B cell (primary cell): ENCODE measurements at regions not wholly inside any gene's neighbourhood (a gene's known extent, or its start where the extent isn't known, plus 50 kb on each side); places are given as distances from the start of the nearest gene placed in this dataset.
"Not testable (repeated sequence)": the region's sequence is repeated elsewhere in the genome, so short reads cannot be mapped to it uniquely, and the experiment has no call there.

ENCODE experiments used
- ATAC-seq: fragments of 200-7000 bp; cut with Tn5 transposase; one replicate; pipeline ENCODE4 v1.10.0; 2021; ENCODE audit warnings: low read depth, mild to moderate bottlenecking, moderate number of reproducible peaks, moderate library complexity
- CTCF ChIA-PET: fragments of 350-600 bp; sonication (Branson Sonifier 250); formaldehyde crosslinking; loops from one replicate; lab custom pipeline; 2021; ENCODE audit warnings: antibody characterized with exemption, inconsistent platforms; lab: Charles Lee
- POLR2A ChIA-PET: fragments of 350-600 bp; sonication (Branson Sonifier 250); formaldehyde crosslinking; loops from one replicate; lab custom pipeline; 2021; ENCODE audit warnings: antibody characterized with exemption; lab: Charles Lee
- DNase-seq: peaks from one replicate; pipeline ENCODE4 v3.0.0; 2013
- H2AFZ ChIP-seq: 2 replicates; pipeline ENCODE4 v1.6.1; 2012; ENCODE audit warnings: mild to moderate bottlenecking, low read depth, low read length; ENCODE audit not compliant: insufficient read depth, poor library complexity, severe bottlenecking
- H3K27ac ChIP-seq, 2 donors: 1 replicate in 1 of 2; 2 replicates in 1 of 2; pipeline ENCODE4 v1.5.1; 2012 to 2013; ENCODE audit warnings: low read length in 2 of 2, mild to moderate bottlenecking in 2 of 2, moderate library complexity in 1 of 2
- H3K27me3 ChIP-seq, 4 experiments: fragments of 200-600 bp in 1 of 4; sonication (generic) in 1 of 4; replicated peaks in 1 of 4; 1 replicate in 2 of 4; 2 replicates in 2 of 4; pipeline versions ENCODE4 v1.6.1 to v1.7.0; 2013 to 2016; ENCODE audit warnings: low read length in 3 of 4, mild to moderate bottlenecking in 2 of 4, mixed read lengths in 1 of 4, moderate library complexity in 1 of 4; ENCODE audit not compliant: insufficient read depth in 4 of 4, control insufficient read depth in 3 of 4; ENCODE audit errors: control extremely low read depth in 1 of 4
- H3K36me3 ChIP-seq, 2 experiments: replicated peaks in 1 of 2; 1 replicate in 1 of 2; 2 replicates in 1 of 2; pipeline versions ENCODE4 v1.6.1 to v1.7.1; 2013; ENCODE audit warnings: low read length in 1 of 2; ENCODE audit not compliant: insufficient read depth in 2 of 2, control insufficient read depth in 1 of 2; ENCODE audit errors: control extremely low read depth in 1 of 2, extremely low read depth in 1 of 2
- H3K4me1 ChIP-seq, 2 donors: fragments of 200-600 bp in 1 of 2; sonication (generic) in 1 of 2; 1 replicate in 1 of 2; 2 replicates in 1 of 2; pipeline versions ENCODE4 v1.5.1 to v1.6.1; 2013 to 2017; ENCODE audit warnings: low read length in 2 of 2; ENCODE audit not compliant: control insufficient read depth in 2 of 2, insufficient read depth in 2 of 2
- H3K4me2 ChIP-seq: replicated peaks from 2 replicates; pipeline ENCODE3; 2012; ENCODE audit warnings: mild to moderate bottlenecking, low read depth, low read length; ENCODE audit not compliant: poor library complexity, severe bottlenecking
- H3K4me3 ChIP-seq, 5 experiments: fragments of 200-600 bp in 1 of 5; sonication (generic) in 1 of 5; 1 replicate in 3 of 5; 2 replicates in 2 of 5; pipeline versions ENCODE4 v1.5.1 to v1.7.0; 2011 to 2016; ENCODE audit warnings: low read length in 4 of 5, mild to moderate bottlenecking in 4 of 5, low read depth in 2 of 5, control low read depth in 1 of 5, moderate library complexity in 1 of 5; ENCODE audit not compliant: insufficient read depth in 1 of 5; ENCODE audit errors: control extremely low read depth in 1 of 5, extremely low read depth in 1 of 5
- H3K79me2 ChIP-seq: fragments of 200-600 bp; sonication (generic); one replicate; pipeline ENCODE4 v1.6.0; 2016; ENCODE audit warnings: low read length; ENCODE audit not compliant: control insufficient read depth, insufficient read depth
- H3K9ac ChIP-seq: fragments of 200-600 bp; sonication (generic); 2 replicates; pipeline ENCODE4 v1.6.1; 2017; ENCODE audit warnings: mild to moderate bottlenecking, low read length, moderate library complexity
- H3K9me3 ChIP-seq, 3 donors: one replicate each; pipeline versions ENCODE4 v1.6.1 to v1.7.1; 2013; ENCODE audit warnings: low read length in 2 of 3; ENCODE audit not compliant: control insufficient read depth in 2 of 3, insufficient read depth in 1 of 3; ENCODE audit errors: control extremely low read depth in 1 of 3
- H4K20me1 ChIP-seq: 2 replicates; pipeline ENCODE4 v1.6.0; 2012; ENCODE audit warnings: mild to moderate bottlenecking, low read length; ENCODE audit not compliant: insufficient read depth, control insufficient read depth, poor library complexity, severe bottlenecking
- H3K27ac Mint-ChIP-seq: one replicate; pipeline ENCODE4 v1.8.0; 2021; ENCODE audit warnings: mixed read lengths
- H3K27me3 Mint-ChIP-seq: one replicate; pipeline ENCODE4 v1.8.0; 2021; ENCODE audit warnings: mixed read lengths
- H3K4me1 Mint-ChIP-seq: one replicate; pipeline ENCODE4 v1.8.0; 2021; ENCODE audit warnings: mixed read lengths
- H3K4me3 Mint-ChIP-seq: one replicate; pipeline ENCODE4 v1.8.0; 2021; ENCODE audit warnings: mixed read lengths
- H3K9me3 Mint-ChIP-seq: one replicate; pipeline ENCODE4 v1.8.0; 2022; ENCODE audit warnings: mixed read lengths; ENCODE audit not compliant: insufficient read depth
- CTCF ChIP-seq: fragments of 200-600 bp; IDR thresholded peaks from one replicate; pipeline ENCODE4 v1.8.0; 2022; ENCODE audit warnings: antibody characterized with exemption, mild to moderate bottlenecking
- EZH2 ChIP-seq: IDR thresholded peaks from 2 replicates; pipeline ENCODE4 v1.6.1; 2012; ENCODE audit warnings: borderline replicate concordance, low read depth, mild to moderate bottlenecking, moderate library complexity, low read length; ENCODE audit not compliant: insufficient read depth, poor library complexity, severe bottlenecking
- WGBS: methylation state at CpG from one replicate; pipeline ENCODE4 v1.1.5; 2013; ENCODE audit warnings: missing lambda C conversion rate; ENCODE audit not compliant: insufficient coverage; 5-methylcytosine and 5-hydroxymethylcytosine counted together
- intact Hi-C: fragments of 100-400 bp; cut with micrococcal nuclease; formaldehyde crosslinking; loops from one replicate; pipeline ENCODE4 v1.10.0; 2022

- DNase-seq = no peak
- Mint-ChIP-seq H3K9me3 (no peaks in the 10 kb centered on the region), H3K4me3 (no peak overlapping the region), H3K27me3 (no peaks in the 10 kb centered on the region), H3K4me1 (no peaks in the 10 kb centered on the region), H3K27ac (no peak overlapping the region)
- TF ChIP-seq CTCF (no peak), EZH2 (no peak)
- CTCF ChIA-PET = no interaction called here
- Histone ChIP-seq H3K4me2 (no peak overlapping the region), H2AFZ (no peak overlapping the region), H3K9me3 (no peaks in the 10 kb centered on the region), H3K27ac (no peak overlapping the region), H3K4me3 (no peak overlapping the region), H3K36me3 (no peaks in the 10 kb centered on the region), H3K27me3 (peaks cover 0 to 2% (median 1%) of the 10 kb centered on the region in 4 experiments), H3K79me2 (no peaks in the 10 kb centered on the region), H4K20me1 (no peaks in the 10 kb centered on the region), H3K4me1 (no peaks in the 10 kb centered on the region), H3K9ac (no peak overlapping the region)
- ATAC-seq = no peak
- POLR2A ChIA-PET = no interaction called here
- intact Hi-C loops = no loop called here
Observed at GRCh38 chr1:94660994-94661393, 119.4 kb upstream of the F3 start.

- peaks cover 1% of the 10 kb centered on the region for H3K27me3 Mint-ChIP-seq
- Histone ChIP-seq H3K79me2 (no peaks in the 10 kb centered on the region), H3K36me3 (no peaks in the 10 kb centered on the region), H3K27ac (no peak overlapping the region), H3K27me3 (peaks cover 0 to 2% (median 1%) of the 10 kb centered on the region in 4 experiments), H3K9ac (no peak overlapping the region), H3K4me3 (no peak overlapping the region), H3K4me1 (no peaks in the 10 kb centered on the region), H2AFZ (no peak overlapping the region), H4K20me1 (no peaks in the 10 kb centered on the region), H3K9me3 (no peaks in the 10 kb centered on the region), H3K4me2 (no peak overlapping the region)
- no peak for ATAC-seq
- ChIA-PET POLR2A (no interaction called here), CTCF (no interaction called here)
- no CpG with 5 or more reads among the region's 2 CpGs for WGBS
- intact Hi-C loops = no loop called here
- H3K27ac Mint-ChIP-seq = no peak overlapping the region
- no peak for TF ChIP-seq EZH2
- TF ChIP-seq CTCF = no peak
- no peak overlapping the region for H3K4me3 Mint-ChIP-seq
- no peaks in the 10 kb centered on the region for H3K4me1 Mint-ChIP-seq
- no peaks in the 10 kb centered on the region for H3K9me3 Mint-ChIP-seq
- no peak for DNase-seq
Observed at GRCh38 chr1:94660258-94660657, 118.7 kb upstream of the F3 start.

- H3K79me2 ChIP-seq, H3K4me1 ChIP-seq, intact Hi-C loops, H3K4me3 Mint-ChIP-seq, H3K9ac ChIP-seq, H3K36me3 ChIP-seq, DNase-seq, POLR2A ChIA-PET, H3K4me3 ChIP-seq, H3K9me3 Mint-ChIP-seq, H3K9me3 ChIP-seq, H4K20me1 ChIP-seq, CTCF ChIA-PET, H3K27ac ChIP-seq, H2AFZ ChIP-seq, H3K4me2 ChIP-seq, H3K27me3 Mint-ChIP-seq, H3K27me3 ChIP-seq, H3K27ac Mint-ChIP-seq, H3K4me1 Mint-ChIP-seq, ATAC-seq: not testable (repeated sequence)
- no CpG with 5 or more reads among the region's 1 CpG for WGBS
Observed at GRCh38 chr1:94659202-94659601, 117.6 kb upstream of the F3 start.
